ES-I3 (cell line): ENCODE measurements at regions not wholly inside any gene's neighbourhood (a gene's known extent, or its start where the extent isn't known, plus 50 kb on each side); places are given as distances from the start of the nearest gene placed in this dataset.

ENCODE experiments used
- H3K36me3 ChIP-seq: 2 replicates; pipeline ENCODE4 v1.6.1; 2013; ENCODE audit warnings: mild to moderate bottlenecking, low read length, control low read depth, moderate library complexity; ENCODE audit not compliant: insufficient read depth
- H3K4me1 ChIP-seq: 2 replicates; pipeline ENCODE4 v1.6.1; 2013; ENCODE audit warnings: mild to moderate bottlenecking, control low read depth, low read length; ENCODE audit not compliant: insufficient read depth
- H3K9ac ChIP-seq: 2 replicates; pipeline ENCODE4 v1.6.1; 2013; ENCODE audit warnings: low read depth, mild to moderate bottlenecking, low read length, moderate library complexity
- H3K9me3 ChIP-seq: 2 replicates; pipeline ENCODE4 v1.6.1; 2013; ENCODE audit warnings: mild to moderate bottlenecking, low read length, moderate library complexity; ENCODE audit not compliant: control insufficient read depth, insufficient read depth

- no peaks in the 10 kb centered on the region for H3K9me3 ChIP-seq
- no peak overlapping the region for H3K9ac ChIP-seq
- no peaks in the 10 kb centered on the region for H3K36me3 ChIP-seq
- no peaks in the 10 kb centered on the region for H3K4me1 ChIP-seq
Observed at GRCh38 chr13:57511603-57512002, 119.9 kb upstream of the PCDH17 start.

GRCh38 chr13:57527114-57527735 is 104.3 kb upstream of the PCDH17 start:
- no peak overlapping the region for H3K9ac ChIP-seq
- H3K9me3 ChIP-seq: no peaks in the 10 kb centered on the region; the same call in 1 of the 2 replicates
- H3K4me1 ChIP-seq: no peaks in the 10 kb centered on the region

GRCh38 chr13:57531256-57531655 is 100.3 kb upstream of the PCDH17 start:
- H3K4me1 ChIP-seq: no peaks in the 10 kb centered on the region
- H3K9me3 ChIP-seq: no peaks in the 10 kb centered on the region; the same call in 1 of the 2 replicates
- no peak overlapping the region for H3K9ac ChIP-seq
- no peaks in the 10 kb centered on the region; the same call in 1 of the 2 replicates for H3K36me3 ChIP-seq

More at GRCh38 chr13:57527114-57527735, 104.3 kb upstream of the PCDH17 start:
- no peaks in the 10 kb centered on the region; the same call in 1 of the 2 replicates for H3K36me3 ChIP-seq

- Histone ChIP-seq H3K36me3 (no peaks in the 10 kb centered on the region), H3K9ac (no peak overlapping the region), H3K9me3 (no peaks in the 10 kb centered on the region), H3K4me1 (no peaks in the 10 kb centered on the region)
Observed at GRCh38 chr13:57546942-57547341, 84.6 kb upstream of the PCDH17 start.

- Histone ChIP-seq H3K9me3 (no peaks in the 10 kb centered on the region), H3K9ac (no peak overlapping the region), H3K36me3 (no peaks in the 10 kb centered on the region), H3K4me1 (no peaks in the 10 kb centered on the region)
Observed at GRCh38 chr13:57552437-57552836, 79.1 kb upstream of the PCDH17 start.

GRCh38 chr13:57553932-57554331 is 77.6 kb upstream of the PCDH17 start:
- no peak overlapping the region for H3K9ac ChIP-seq
- no peaks in the 10 kb centered on the region for H3K4me1 ChIP-seq
- no peaks in the 10 kb centered on the region for H3K36me3 ChIP-seq
- no peaks in the 10 kb centered on the region for H3K9me3 ChIP-seq

GRCh38 chr13:57558051-57558467 is 73.5 kb upstream of the PCDH17 start:
- H3K9ac ChIP-seq: no peak overlapping the region
- H3K4me1 ChIP-seq: no peaks in the 10 kb centered on the region
- no peaks in the 10 kb centered on the region for H3K9me3 ChIP-seq
- H3K36me3 ChIP-seq: no peaks in the 10 kb centered on the region

GRCh38 chr13:57568865-57569264 is 62.7 kb upstream of the PCDH17 start:
- no peaks in the 10 kb centered on the region for H3K36me3 ChIP-seq
- no peaks in the 10 kb centered on the region for H3K4me1 ChIP-seq
- H3K9me3 ChIP-seq: no peaks in the 10 kb centered on the region
- no peak overlapping the region for H3K9ac ChIP-seq

- Histone ChIP-seq H3K9me3 (no peaks in the 10 kb centered on the region), H3K4me1 (no peaks in the 10 kb centered on the region), H3K9ac (no peak overlapping the region), H3K36me3 (no peaks in the 10 kb centered on the region)
Observed at GRCh38 chr13:57569986-57570385, 61.6 kb upstream of the PCDH17 start.
